ENCODE measurements at regions not wholly inside any gene's neighbourhood (a gene's known extent, or its start where the extent isn't known, plus 50 kb on each side); places are given as distances from the start of the nearest gene placed in this dataset.
"Not testable (repeated sequence)": the region's sequence is repeated elsewhere in the genome, so short reads cannot be mapped to it uniquely, and the experiment has no call there.

- intact Hi-C loops (cut with DNase I), result no loop called here
- no peaks in the 10 kb centered on the region for H3K4me1 ChIP-seq (replicated peaks)
- no peak for TF ChIP-seq CTCF (IDR thresholded peaks at IDR 0.05)
- TF ChIP-seq POLR2AphosphoS5 (IDR thresholded peaks at IDR 0.05), result no peak
- TF ChIP-seq POLR2A (IDR thresholded peaks at IDR 0.05), result no peak
- no peak for DNase-seq (ENCODE audit: low spot score)
- no peak overlapping the region for H3K27ac ChIP-seq
- no peaks in the 10 kb centered on the region for H3K9me3 ChIP-seq
- no peaks in the 10 kb centered on the region for H3K36me3 ChIP-seq
- no peak overlapping the region for H3K4me3 ChIP-seq
- no peaks in the 10 kb centered on the region for H3K27me3 ChIP-seq (replicated peaks; ENCODE audit: insufficient read depth)
Measured at GRCh38 chr17:71613996-71614395, 506.8 kb upstream of the SOX9 start.

- intact Hi-C loops (cut with DNase I), result no loop called here
- no peak for DNase-seq (ENCODE audit: low spot score)
- Histone ChIP-seq H3K4me1 (replicated peaks) (no peaks in the 10 kb centered on the region), H3K9me3 (no peaks in the 10 kb centered on the region), H3K27ac (no peak overlapping the region), H3K36me3 (no peaks in the 10 kb centered on the region), H3K4me3 (no peak overlapping the region), H3K27me3 (replicated peaks; ENCODE audit: insufficient read depth) (no peaks in the 10 kb centered on the region)
- no peak for TF ChIP-seq POLR2AphosphoS5 (IDR thresholded peaks at IDR 0.05)
- no peak for TF ChIP-seq POLR2A (IDR thresholded peaks at IDR 0.05)
- TF ChIP-seq CTCF (IDR thresholded peaks at IDR 0.05), result no peak
- 22% methylated on average over 4 of the region's 4 CpGs for WGBS
Measured at GRCh38 chr17:71615820-71616219, 505.0 kb upstream of the SOX9 start.

GRCh38 chr17:71617767-71618166 lies 503.1 kb upstream of the SOX9 start:
- H3K9me3 ChIP-seq; DNase-seq (ENCODE audit: low spot score); intact Hi-C loops (cut with DNase I); H3K27ac ChIP-seq; H3K36me3 ChIP-seq; H3K4me3 ChIP-seq; H3K4me1 ChIP-seq (replicated peaks); H3K27me3 ChIP-seq (replicated peaks; ENCODE audit: insufficient read depth): not testable (repeated sequence)

GRCh38 chr17:71625330-71625729 lies 495.5 kb upstream of the SOX9 start:
- DNase-seq (ENCODE audit: low spot score), result no peak
- intact Hi-C loops (cut with DNase I), result no loop called here
- no peak for TF ChIP-seq CTCF (IDR thresholded peaks at IDR 0.05)
- TF ChIP-seq POLR2A (IDR thresholded peaks at IDR 0.05), result no peak
- TF ChIP-seq POLR2AphosphoS5 (IDR thresholded peaks at IDR 0.05), result no peak
- Histone ChIP-seq H3K27me3 (replicated peaks; ENCODE audit: insufficient read depth) (no peaks in the 10 kb centered on the region), H3K4me3 (no peak overlapping the region), H3K9me3 (no peaks in the 10 kb centered on the region), H3K36me3 (no peaks in the 10 kb centered on the region), H3K4me1 (replicated peaks) (no peaks in the 10 kb centered on the region), H3K27ac (no peak overlapping the region)
- WGBS, result 83% methylated on average over 1 of the region's 1 CpG

GRCh38 chr17:71628306-71628705 lies 492.5 kb upstream of the SOX9 start:
- H3K4me3 ChIP-seq, result no peak overlapping the region
- H3K9me3 ChIP-seq, result no peaks in the 10 kb centered on the region
- H3K27me3 ChIP-seq (replicated peaks; ENCODE audit: insufficient read depth), result no peaks in the 10 kb centered on the region
- DNase-seq (ENCODE audit: low spot score), result no peak
- no peaks in the 10 kb centered on the region for H3K36me3 ChIP-seq
- TF ChIP-seq CTCF (IDR thresholded peaks at IDR 0.05), result no peak
- TF ChIP-seq POLR2AphosphoS5 (IDR thresholded peaks at IDR 0.05), result no peak
- no peak for TF ChIP-seq POLR2A (IDR thresholded peaks at IDR 0.05)
- no peak overlapping the region for H3K27ac ChIP-seq
- 37% methylated on average over 1 of the region's 1 CpG for WGBS
- intact Hi-C loops (cut with DNase I), result no loop called here
- H3K4me1 ChIP-seq (replicated peaks), result no peaks in the 10 kb centered on the region

- Histone ChIP-seq H3K4me1 (replicated peaks) (no peaks in the 10 kb centered on the region), H3K4me3 (no peak overlapping the region), H3K9me3 (no peaks in the 10 kb centered on the region), H3K36me3 (no peaks in the 10 kb centered on the region), H3K27ac (no peak overlapping the region), H3K27me3 (replicated peaks; ENCODE audit: insufficient read depth) (no peaks in the 10 kb centered on the region)
- no peak for DNase-seq (ENCODE audit: low spot score)
- 68% methylated on average over 1 of the region's 1 CpG for WGBS
- intact Hi-C loops (cut with DNase I), result no loop called here
- no peak for TF ChIP-seq POLR2A (IDR thresholded peaks at IDR 0.05)
- no peak for TF ChIP-seq CTCF (IDR thresholded peaks at IDR 0.05)
Measured at GRCh38 chr17:71631483-71631882, 489.3 kb upstream of the SOX9 start.
